HFF-Myc (cell line): ENCODE measurements at regions not wholly inside any gene's neighbourhood (a gene's known extent, or its start where the extent isn't known, plus 50 kb on each side); places are given as distances from the start of the nearest gene placed in this dataset.
"Not testable (repeated sequence)": the region's sequence is repeated elsewhere in the genome, so short reads cannot be mapped to it uniquely, and the experiment has no call there.

Source experiments
- DNase-seq: peaks from one replicate; pipeline ENCODE4 v3.0.0-alpha.2; 2011; ENCODE audit warnings: low read depth; ENCODE audit errors: extremely low read depth
- H3K4me3 ChIP-seq: replicated peaks from 2 replicates; pipeline ENCODE4 v1.5.1; 2011; ENCODE audit warnings: low read depth, mild to moderate bottlenecking, control low read depth, low read length
- TF ChIP-seq, protein P1 (sequence below): IDR thresholded peaks from 2 replicates; pipeline ENCODE4 v1.5.1; 2012; ENCODE audit warnings: mild to moderate bottlenecking, low read depth, low read length, control low read depth; ENCODE audit errors: missing control alignments

DNA sequence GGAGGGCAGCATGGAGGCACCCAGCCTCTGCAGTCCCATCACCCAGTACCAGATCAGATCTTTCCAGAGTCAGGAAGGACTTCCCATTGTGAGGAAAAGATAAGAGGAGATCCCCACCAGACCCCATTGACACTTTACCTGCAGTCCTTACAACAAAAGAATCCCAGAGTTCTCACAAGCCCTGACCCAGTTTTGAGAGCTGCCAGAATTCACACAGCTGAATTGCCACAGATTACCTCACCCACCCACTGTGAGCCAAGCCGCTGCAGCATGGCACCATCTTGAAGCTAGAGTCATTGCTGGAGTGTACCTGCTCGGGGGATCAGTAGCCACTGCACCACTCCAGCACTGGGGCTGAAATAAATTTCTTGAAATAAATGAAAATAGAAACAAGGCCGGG lies 91.8 kb upstream of the UBASH3B start:
- no peak overlapping the region for H3K4me3 ChIP-seq
- TF ChIP-seq, protein P1, sequence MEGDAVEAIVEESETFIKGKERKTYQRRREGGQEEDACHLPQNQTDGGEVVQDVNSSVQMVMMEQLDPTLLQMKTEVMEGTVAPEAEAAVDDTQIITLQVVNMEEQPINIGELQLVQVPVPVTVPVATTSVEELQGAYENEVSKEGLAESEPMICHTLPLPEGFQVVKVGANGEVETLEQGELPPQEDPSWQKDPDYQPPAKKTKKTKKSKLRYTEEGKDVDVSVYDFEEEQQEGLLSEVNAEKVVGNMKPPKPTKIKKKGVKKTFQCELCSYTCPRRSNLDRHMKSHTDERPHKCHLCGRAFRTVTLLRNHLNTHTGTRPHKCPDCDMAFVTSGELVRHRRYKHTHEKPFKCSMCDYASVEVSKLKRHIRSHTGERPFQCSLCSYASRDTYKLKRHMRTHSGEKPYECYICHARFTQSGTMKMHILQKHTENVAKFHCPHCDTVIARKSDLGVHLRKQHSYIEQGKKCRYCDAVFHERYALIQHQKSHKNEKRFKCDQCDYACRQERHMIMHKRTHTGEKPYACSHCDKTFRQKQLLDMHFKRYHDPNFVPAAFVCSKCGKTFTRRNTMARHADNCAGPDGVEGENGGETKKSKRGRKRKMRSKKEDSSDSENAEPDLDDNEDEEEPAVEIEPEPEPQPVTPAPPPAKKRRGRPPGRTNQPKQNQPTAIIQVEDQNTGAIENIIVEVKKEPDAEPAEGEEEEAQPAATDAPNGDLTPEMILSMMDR: no peak
- no peak for DNase-seq

DNA sequence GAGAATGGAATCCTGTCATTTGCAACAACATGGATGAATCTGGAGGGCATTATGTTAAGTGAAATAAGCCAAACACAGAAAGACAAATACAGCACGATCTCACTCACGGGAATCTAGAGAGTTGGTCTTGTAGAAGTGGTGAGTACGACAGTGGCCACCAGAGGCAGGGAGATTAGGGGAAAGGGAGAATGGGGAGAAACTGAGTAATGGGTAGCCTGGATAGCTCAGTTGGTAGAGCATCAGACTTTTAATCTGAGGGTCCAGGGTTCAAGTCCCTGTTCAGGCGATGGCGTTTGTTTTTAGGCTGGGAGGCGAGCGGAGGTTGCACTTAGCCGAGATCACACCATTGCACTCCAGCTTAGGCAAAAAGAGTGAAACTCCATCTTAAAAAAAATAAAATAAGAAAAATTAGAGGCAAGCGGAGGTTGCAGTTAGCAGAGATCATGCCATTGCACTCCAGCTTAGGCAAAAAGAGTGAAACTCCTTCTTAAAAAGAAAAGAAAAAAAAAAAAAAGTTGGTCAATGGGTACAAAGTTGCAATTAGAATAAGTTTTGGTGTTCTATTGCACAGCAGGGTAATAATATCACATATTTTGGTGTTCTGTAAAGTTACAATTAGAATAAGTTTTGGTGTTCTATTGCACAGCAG lies 95.7 kb upstream of the UBASH3B start:
- H3K4me3 ChIP-seq: no peak overlapping the region
- TF ChIP-seq, protein P1: no peak
- DNase-seq: no peak

GRCh38 chr11:122559218-122559617 lies 96.3 kb upstream of the UBASH3B start:
- H3K4me3 ChIP-seq, DNase-seq: not testable (repeated sequence)

DNA sequence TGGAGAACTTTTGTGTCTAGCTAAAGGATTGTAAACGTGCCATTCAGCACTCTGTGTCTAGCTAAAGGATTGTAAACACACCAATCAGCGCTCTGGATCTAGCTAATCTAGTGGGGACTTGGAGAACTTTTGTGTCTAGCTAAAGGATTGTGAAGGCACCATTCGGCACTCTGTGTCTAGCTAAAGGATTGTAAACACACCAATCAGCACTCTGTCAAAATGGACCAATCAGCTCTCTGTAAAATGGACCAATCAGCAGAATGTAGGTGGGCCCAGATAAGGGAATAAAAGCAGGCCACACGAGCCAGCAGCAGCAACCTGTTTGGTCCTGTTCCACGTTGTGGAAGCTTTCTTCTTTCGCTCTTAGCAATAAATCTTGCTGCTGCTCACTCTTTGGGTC lies 98.4 kb upstream of the UBASH3B start:
- not testable (repeated sequence) for H3K4me3 ChIP-seq, DNase-seq

- DNase-seq: no peak
- no peak overlapping the region for H3K4me3 ChIP-seq
- TF ChIP-seq, protein P1: peak; percentile 50
Observed at GRCh38 chr11:122556605-122557004, 98.9 kb upstream of the UBASH3B start.

- no peak for DNase-seq
- no peak overlapping the region for H3K4me3 ChIP-seq
- TF ChIP-seq, protein P1: no peak
Observed at GRCh38 chr11:122538060-122538459, 117.5 kb upstream of the UBASH3B start.

DNA sequence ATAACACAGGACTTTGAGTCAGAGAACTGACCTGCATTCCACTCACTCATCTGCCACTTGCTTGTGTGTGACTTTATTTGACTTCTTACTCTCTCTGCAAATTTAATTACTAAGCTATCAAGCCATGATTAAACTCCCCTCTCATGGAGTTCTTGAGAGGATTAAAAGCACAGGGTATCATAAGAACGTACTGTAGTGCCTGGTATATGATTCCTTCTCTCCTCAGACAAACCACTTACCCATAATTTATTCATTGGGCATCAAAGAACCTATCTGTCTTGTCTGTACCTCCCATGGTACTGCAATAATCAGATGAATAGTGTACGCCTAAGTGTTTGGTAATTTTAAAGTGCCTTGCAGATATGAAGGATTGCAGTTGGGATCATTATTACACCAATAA lies 130.6 kb upstream of the UBASH3B start:
- no peak overlapping the region for H3K4me3 ChIP-seq
- no peak for DNase-seq
- TF ChIP-seq, protein P1: no peak
